ENCODE measurements at regions not wholly inside any gene's neighbourhood (a gene's known extent, or its start where the extent isn't known, plus 50 kb on each side); places are given as distances from the start of the nearest gene placed in this dataset.
"Not testable (repeated sequence)": the region's sequence is repeated elsewhere in the genome, so short reads cannot be mapped to it uniquely, and the experiment has no call there.

DNA sequence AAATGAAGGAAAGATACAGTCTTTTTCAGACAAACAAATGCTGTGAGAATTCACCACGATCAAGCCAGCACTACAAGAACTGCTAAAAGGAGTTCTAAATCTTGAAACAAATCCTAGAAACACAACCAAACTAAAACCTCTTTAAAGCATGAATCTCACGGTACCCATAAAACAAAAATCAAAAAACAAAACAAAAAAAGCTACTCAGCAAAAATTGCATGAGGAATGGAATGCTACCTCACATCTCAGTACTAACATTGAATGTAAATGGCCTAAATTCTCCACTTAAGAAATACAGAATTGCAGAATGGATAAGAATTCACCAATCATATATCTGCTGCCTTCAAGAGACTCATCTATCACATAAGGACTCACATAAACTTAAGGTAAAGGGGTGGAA, 300.1 kb downstream of the NAF1 start:
- in situ Hi-C loops (cut with HindIII; ENCODE audit: low pct_ligation_motif_present, low pct_unique_long_range_greater_than_20kb, low sequenced_read_pairs), result no loop called here
- no peak for DNase-seq

DNA sequence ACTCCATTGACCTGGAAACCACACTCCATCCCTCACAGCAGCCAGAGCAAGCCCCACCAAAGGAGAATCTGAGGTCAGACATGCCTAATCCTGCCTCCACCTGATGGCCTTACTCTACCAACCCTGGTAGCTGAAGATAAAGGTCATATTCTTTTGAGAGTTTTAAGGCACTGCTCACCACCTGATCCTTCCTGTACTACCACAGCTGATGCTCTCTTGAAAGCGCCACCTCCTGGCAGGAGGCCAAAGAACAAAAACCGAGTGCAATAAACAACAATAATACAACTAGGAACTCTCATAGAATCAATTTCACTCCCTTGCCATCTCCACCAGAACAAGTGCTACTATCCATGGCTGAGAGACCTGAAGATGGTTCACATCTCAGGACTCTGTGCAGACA, 301.6 kb downstream of the NAF1 start:
- in situ Hi-C loops (cut with HindIII; ENCODE audit: low pct_ligation_motif_present, low pct_unique_long_range_greater_than_20kb, low sequenced_read_pairs), result no loop called here
- no peak for DNase-seq

DNA sequence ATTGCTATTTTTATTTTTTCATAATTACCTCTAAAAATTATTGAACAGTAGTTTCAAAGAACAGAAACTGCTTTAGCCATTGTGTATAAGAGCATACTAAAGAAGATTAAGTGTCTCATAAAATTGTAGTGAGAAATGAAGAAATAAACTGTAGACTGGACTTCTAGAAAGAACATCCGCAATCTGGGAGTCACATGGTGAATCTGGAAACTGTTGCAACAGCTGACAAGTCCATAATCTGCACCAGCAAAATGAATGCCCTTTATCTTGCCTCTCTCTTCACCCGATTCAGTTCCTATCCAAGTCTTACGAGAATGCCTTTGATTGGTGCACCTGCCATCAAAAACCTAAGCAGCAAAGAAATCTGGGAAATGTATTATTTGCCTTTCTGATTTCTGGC, 312.9 kb downstream of the NAF1 start:
- no peak for DNase-seq
- in situ Hi-C loops (cut with HindIII; ENCODE audit: low pct_ligation_motif_present, low pct_unique_long_range_greater_than_20kb, low sequenced_read_pairs), result no loop called here

DNA sequence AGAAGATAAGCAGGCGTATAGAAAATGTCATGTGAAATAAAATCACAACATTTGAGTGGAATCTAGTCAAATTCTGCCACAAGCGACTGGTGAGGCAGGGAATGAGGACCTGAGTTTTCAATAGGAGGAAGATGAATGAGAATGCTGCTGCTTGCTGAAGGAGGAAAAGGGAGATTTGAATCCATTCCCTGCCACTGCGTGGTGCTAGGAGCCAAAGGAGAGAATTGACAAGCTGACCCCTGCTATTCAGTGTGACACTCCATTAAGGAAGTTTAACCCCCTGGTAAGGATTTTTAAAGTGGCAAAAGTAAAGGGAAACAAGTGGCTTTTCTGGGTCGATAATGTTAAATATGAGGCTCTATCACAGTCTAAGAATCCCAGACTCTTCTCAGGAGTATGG, 314.0 kb downstream of the NAF1 start:
- in situ Hi-C loops (cut with HindIII; ENCODE audit: low pct_ligation_motif_present, low pct_unique_long_range_greater_than_20kb, low sequenced_read_pairs), result no loop called here

DNA sequence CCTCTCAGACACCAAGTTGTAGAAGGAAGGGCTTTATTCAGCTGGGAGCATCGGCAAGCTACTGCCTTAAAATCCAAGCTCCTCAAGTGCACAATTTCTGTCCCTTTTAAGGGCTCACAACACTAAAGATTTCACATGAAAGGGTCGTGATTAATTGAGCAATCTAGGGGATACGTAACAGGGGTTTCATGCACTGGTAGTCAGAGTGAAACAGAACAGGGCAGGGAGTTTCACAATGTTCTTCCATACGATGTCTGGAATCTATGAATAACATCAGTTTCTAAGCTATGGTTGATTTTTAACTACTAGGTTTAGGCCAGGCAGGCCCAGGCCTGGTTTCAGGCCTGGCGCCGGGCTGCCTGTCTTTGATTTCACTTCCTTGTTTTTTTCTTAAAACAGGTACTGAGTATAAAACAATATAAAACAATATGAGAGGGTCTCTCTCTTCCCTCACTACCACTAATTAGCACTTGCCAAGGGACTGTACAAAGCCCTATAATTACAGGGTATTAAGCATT, 315.4 kb downstream of the NAF1 start:
- in situ Hi-C loops (cut with HindIII; ENCODE audit: low pct_ligation_motif_present, low pct_unique_long_range_greater_than_20kb, low sequenced_read_pairs), result not testable (repeated sequence)

More for the DNA sequence above, 314.0 kb downstream of the NAF1 start:
- DNase-seq, result no peak

DNA sequence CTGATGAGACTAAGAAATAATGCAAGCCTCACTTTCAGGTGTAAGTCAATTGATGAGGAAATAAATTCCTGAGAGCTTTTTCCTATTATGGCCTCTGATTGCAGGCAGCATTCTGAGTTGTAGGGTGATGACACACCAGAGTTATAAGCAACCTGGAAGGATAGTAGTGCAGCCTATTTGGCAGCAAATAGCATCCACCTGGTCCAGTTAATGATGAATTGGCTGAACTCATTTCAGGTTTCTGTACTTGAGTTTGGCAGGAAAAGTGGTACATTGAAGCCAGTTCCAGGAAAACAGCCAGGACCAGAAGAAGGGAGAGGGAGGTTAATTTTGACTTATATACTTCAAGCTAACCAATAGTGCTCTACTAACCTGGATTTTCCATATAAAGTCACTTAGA, 316.8 kb downstream of the NAF1 start:
- in situ Hi-C loops (cut with HindIII; ENCODE audit: low pct_ligation_motif_present, low pct_unique_long_range_greater_than_20kb, low sequenced_read_pairs), result no loop called here
- DNase-seq, result no peak

More for the DNA sequence above, 315.4 kb downstream of the NAF1 start:
- not testable (repeated sequence) for DNase-seq

DNA sequence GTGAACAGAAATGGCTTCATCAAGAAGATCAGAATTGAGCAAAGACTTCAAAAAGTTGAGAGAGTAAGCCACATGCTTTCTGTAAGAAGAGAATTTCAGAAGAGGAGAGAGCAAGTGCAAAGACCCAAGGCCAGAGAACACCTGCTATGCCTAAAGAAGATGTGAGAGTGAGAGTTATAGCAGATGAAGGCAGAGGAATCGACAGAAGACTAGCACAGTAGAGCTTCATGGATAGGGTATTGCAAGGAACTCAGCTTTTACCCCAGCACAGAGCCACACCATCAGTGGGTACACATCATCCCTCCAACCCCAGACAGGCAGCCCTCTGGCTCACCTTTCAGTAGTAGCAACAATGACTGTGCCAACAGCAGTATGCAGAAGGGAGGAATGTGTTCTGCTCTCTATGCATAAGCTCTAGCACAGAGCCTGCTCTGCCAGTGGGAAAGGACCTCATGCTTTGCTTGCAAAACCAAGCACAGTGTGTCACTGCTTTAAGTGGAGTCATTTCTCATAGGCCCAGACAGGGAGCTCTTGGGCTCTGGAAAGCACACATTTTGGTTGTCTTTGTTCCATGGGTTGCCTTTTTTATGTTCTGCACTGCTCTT, 318.6 kb downstream of the NAF1 start:
- DNase-seq, result no peak

DNA sequence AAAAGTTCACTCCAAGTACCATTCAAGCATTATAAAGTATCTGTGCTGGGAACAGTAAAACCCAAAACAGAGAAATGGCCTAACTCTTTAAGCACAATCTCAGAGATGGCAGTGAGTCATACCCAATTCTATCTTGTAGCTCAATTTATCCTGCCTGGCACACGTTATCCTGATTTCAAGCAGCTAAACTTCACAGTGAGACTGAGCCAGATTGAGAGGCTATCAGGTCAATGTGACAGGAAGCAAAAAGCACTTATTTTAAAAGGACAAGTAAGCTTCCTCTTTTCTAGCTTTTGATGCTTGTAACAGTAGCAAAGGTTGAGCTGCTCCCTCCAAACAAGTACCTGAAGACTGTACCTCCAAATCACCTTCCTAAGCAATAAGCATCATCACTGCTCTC, 324.9 kb downstream of the NAF1 start:
- no peak for DNase-seq
- in situ Hi-C loops (cut with HindIII; ENCODE audit: low pct_ligation_motif_present, low pct_unique_long_range_greater_than_20kb, low sequenced_read_pairs), result no loop called here

More for the DNA sequence above, 318.6 kb downstream of the NAF1 start:
- in situ Hi-C loops (cut with HindIII; ENCODE audit: low pct_ligation_motif_present, low pct_unique_long_range_greater_than_20kb, low sequenced_read_pairs), result no loop called here

DNA sequence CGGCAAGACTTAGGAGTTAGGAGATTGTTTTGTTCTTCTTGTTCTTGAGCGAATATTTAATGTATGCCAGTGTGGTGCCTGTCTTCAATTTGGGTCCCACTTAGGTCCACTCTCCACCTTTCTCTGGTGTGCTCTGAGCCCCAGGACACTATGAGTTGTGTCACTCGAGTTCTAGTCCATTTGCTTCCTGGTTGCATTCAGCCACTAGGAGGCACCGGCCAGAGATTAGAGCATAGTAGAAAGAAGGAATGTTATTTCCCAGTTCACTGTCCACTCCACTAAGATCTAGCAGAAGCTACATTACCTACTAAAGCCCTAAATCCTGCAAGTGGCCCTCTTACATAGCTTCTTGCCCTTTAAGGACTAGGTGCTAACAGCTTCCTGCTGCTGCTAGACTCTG, 326.9 kb downstream of the NAF1 start:
- in situ Hi-C loops (cut with HindIII; ENCODE audit: low pct_ligation_motif_present, low pct_unique_long_range_greater_than_20kb, low sequenced_read_pairs), result no loop called here
- DNase-seq, result peak; percentile 21

DNA sequence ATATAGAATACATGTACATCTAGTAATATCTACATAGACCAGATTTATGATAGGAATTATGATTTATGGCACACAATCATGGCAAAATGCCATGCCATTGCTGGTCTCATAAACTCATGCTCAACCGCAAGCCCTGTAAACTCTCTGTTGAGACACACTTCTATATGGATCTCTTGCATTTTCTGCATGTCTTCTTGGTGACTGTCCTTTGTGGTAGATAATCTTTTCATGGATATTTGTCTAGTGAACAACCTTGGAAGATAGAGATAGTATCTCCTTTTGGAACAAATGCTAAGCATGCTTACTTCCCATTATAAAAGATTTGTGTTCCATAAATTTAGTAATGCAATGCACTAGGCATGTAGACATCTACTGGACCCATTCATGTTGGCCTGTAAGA, 328.0 kb downstream of the NAF1 start:
- no peak for DNase-seq
- in situ Hi-C loops (cut with HindIII; ENCODE audit: low pct_ligation_motif_present, low pct_unique_long_range_greater_than_20kb, low sequenced_read_pairs), result no loop called here

DNA sequence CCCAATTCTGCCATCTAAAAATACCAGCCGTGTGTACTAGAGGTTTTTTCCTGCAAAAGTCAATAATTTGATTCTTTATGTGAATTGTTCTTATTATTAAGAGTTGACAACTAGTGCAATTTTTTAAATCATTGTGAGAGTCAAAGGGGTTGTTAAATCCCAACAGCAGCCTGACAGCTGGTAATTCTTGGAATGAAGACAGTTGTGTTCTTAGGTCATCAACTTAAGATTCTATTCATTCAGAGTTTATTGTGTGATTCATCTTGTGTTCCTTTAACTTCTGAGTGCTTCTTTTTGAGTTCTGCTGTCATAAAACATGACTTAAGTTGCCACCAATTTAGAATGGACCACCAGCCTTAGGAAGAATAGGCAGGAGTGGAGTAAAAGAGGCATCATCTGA, 329.0 kb downstream of the NAF1 start:
- in situ Hi-C loops (cut with HindIII; ENCODE audit: low pct_ligation_motif_present, low pct_unique_long_range_greater_than_20kb, low sequenced_read_pairs), result no loop called here
- no peak for DNase-seq

DNA sequence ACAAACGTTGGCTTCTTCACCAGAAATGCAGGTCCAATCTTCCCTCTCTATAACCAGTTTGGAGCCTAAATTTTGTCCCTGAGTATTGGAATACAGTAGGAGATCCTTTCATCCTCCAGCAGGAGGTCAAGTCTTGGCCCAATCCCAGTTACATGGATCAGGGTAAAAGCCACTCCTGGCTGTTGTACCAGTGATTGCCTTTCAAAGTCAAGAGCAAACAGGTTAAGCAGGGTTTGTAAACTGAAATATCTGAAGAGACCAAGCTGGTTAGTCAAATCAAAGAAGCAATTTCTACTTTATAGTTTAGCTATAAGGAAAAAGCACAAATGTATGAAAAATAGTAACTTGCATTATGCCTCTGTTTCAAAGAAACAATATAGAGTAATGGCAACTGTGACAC, 329.4 kb downstream of the NAF1 start:
- no peak for DNase-seq
- in situ Hi-C loops (cut with HindIII; ENCODE audit: low pct_ligation_motif_present, low pct_unique_long_range_greater_than_20kb, low sequenced_read_pairs), result no loop called here

DNA sequence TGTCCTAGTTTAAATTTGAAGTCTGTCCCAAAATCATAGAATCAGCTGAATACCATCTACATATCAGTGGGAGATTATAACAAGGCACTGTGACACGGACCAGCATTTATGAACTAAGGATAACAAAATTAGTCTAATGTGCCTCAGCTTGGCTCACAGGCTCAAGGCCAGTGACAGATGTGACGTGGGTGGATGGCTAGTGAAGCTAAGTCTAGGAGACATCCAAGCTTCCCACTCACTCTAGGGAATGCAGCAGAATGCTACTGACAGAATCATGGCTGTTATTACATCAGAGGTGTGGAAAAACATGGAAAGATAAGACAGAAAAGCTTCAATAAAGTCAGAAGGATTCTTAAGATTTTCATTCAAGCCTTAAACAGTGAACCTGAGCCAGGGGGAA, 329.9 kb downstream of the NAF1 start:
- in situ Hi-C loops (cut with HindIII; ENCODE audit: low pct_ligation_motif_present, low pct_unique_long_range_greater_than_20kb, low sequenced_read_pairs), result no loop called here
- DNase-seq, result no peak

DNA sequence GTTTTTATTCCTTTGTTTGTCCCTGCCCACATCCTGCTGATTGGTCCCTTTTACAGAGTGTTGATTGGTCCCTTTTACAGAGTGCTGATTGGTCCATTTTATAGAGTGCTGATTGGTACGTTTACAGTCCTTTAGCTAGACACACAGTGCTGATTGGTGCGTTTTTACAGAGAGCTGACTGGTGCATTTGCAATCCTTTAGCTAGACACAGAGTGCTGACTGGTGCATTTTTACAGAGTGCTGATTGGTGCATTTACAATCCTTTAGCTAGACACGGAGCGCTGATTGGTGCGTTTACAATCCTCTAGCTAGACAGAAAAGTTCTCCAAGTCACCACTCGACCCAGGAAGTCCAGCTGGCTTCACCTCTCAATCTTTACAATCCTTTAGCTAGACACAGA, 330.4 kb downstream of the NAF1 start:
- DNase-seq; in situ Hi-C loops (cut with HindIII; ENCODE audit: low pct_ligation_motif_present, low pct_unique_long_range_greater_than_20kb, low sequenced_read_pairs): not testable (repeated sequence)

DNA sequence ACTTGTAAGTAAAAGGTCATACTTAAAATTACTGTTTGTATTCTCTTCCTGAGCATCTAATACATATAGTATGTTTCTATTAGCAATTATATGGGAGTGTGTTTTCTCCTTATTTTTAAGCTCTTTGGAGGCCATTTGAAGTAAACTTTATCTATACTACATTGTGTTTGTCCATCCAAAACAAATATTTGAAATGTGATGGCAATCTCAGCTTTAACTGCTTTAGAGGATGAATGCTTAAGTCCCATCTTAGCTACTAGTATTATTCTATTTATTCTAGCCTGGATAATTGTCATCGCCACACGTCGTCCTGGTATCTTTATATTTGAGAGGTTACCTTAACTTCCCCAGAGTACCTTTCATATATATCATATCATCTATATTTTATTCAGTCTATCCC, 335.8 kb downstream of the NAF1 start:
- no peak for DNase-seq
- in situ Hi-C loops (cut with HindIII; ENCODE audit: low pct_ligation_motif_present, low pct_unique_long_range_greater_than_20kb, low sequenced_read_pairs), result no loop called here

DNA sequence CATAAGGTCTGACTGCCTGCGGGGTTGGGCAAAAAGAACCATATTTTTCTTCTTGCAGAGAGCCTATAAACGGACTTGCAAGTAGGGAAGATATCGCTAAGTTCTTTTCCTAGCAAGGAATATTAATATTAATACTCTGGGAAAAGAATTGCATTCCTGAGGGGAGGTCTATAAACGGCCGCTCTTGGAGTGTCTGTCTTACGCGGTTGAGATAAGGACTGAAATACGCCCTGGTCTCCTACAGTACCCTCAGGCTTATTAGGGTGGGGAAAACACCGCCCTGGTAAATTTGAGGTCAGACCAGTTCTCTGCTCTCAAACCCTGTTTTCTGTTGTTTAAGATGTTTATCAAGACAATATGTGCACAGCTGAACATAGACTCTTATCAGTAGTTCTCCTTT, 349.3 kb downstream of the NAF1 start:
- DNase-seq; in situ Hi-C loops (cut with HindIII; ENCODE audit: low pct_ligation_motif_present, low pct_unique_long_range_greater_than_20kb, low sequenced_read_pairs): not testable (repeated sequence)

DNA sequence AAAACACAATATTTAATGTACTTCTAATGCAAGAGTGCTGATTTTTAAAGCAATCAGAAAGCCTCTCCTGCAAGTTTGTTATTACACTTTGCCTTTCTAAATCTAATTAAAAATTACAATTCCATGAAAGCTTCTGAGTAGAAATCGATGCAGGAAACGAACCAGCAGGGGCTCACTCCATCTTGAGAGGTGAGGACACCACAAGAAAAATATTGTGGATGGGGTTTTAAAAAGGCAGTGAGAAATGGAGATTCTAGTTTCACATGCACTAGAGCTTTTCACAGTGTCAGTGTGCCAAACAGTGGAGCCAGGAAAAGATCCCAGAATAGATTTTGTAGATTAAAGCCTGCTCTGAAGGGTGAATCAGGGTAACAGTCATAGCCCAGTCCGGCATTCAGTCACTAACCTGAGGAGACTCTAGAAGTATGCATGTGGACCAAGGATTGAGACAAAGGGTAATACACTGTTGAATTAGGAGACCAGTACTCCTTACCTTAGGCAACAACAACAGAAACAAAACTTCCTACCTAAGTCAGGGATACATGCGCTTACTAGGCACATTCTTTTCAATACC, 362.3 kb downstream of the NAF1 start:
- no peak for DNase-seq
- in situ Hi-C loops (cut with HindIII; ENCODE audit: low pct_ligation_motif_present, low pct_unique_long_range_greater_than_20kb, low sequenced_read_pairs), result no loop called here

DNA sequence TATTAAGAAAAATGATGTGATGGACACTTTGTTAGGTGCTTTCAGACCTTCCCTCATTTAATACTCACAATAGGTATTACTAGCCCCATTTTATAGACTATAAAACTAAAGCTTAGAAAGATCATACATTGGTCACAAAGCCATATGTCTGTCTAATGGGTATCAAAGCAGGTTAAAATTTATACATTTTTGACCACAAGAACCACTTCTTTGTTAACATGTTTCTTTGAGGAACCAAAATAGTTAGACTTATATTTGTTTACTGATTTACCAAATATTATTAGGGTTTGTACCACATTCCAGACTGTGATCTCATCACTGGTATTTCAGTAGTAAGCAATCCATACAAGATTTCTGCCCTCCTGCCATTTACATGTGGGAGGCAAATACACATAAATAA, 363.3 kb downstream of the NAF1 start:
- no peak for DNase-seq
- in situ Hi-C loops (cut with HindIII; ENCODE audit: low pct_ligation_motif_present, low pct_unique_long_range_greater_than_20kb, low sequenced_read_pairs), result no loop called here

DNA sequence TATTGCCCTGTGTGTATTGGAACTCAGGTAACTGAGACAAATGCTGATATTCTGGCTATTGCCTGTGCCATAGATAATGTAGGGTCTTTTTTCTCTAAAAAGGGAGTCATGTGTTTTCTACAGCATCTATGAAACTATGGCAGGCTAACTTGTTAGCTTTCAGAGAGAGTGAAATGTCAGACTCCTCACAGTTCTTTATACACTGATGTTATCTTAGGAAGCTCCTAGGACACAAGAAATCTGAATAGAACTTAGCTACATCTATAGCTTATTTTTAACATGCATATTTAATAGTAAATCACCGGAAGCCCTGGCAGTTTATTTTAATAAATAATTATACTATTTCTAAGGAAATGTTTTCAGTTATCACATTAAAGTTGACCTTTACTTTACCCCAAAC, 369.6 kb downstream of the NAF1 start:
- in situ Hi-C loops (cut with HindIII; ENCODE audit: low pct_ligation_motif_present, low pct_unique_long_range_greater_than_20kb, low sequenced_read_pairs), result no loop called here
- DNase-seq, result no peak

DNA sequence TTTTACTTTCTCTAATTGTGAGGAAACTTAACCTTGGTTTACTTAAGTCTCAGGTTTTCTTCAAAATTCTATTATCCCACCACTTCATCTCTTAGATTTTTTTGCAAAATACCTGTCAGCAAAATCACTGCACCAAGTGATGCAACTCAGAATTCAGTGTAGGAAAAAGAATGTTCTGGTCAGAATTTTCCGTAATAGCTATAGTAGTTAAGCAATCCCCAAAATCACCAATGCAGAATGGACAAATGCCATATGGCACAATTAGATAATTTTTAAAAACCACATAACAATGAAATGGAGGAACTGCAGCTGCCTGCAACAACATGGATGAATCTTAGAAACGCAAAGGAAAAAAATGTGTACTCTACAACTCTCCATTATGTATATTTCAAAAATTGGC, 373.1 kb downstream of the NAF1 start:
- DNase-seq, result no peak
- in situ Hi-C loops (cut with HindIII; ENCODE audit: low pct_ligation_motif_present, low pct_unique_long_range_greater_than_20kb, low sequenced_read_pairs), result no loop called here

Data from ACHN (cell line).